GM23338 (cell line): ENCODE measurements at regions not wholly inside any gene's neighbourhood (a gene's known extent, or its start where the extent isn't known, plus 50 kb on each side); places are given as distances from the start of the nearest gene placed in this dataset.

Source experiments
- ATAC-seq: fragments of 200-7000 bp; cut with Tn5 transposase; 3 replicates; pipeline ENCODE4 v1.9.1; 2020
- DNase-seq: peaks from one replicate; pipeline ENCODE4 v3.0.0-alpha.2; 2015; ENCODE audit warnings: low spot score
- H2AFZ ChIP-seq: fragments of 200-600 bp; sonication (generic); 2 replicates; pipeline ENCODE4 v1.8.0; 2016; ENCODE audit warnings: antibody characterized with exemption, mild to moderate bottlenecking, moderate library complexity
- H3F3A ChIP-seq: fragments of 200-600 bp; sonication (generic); replicated peaks from 2 replicates; pipeline ENCODE4 v1.8.0; 2017; ENCODE audit warnings: antibody characterized with exemption, mixed run types, low read depth
- H3K27ac ChIP-seq: fragments of 200-600 bp; sonication (generic); 2 replicates; pipeline ENCODE4 v1.6.1; 2016; ENCODE audit warnings: low read depth
- H3K27me3 ChIP-seq: fragments of 200-600 bp; sonication (generic); 2 replicates; pipeline ENCODE4 v1.8.0; 2016; ENCODE audit warnings: mild to moderate bottlenecking, mixed run types, moderate library complexity; ENCODE audit not compliant: insufficient read depth
- H3K36me3 ChIP-seq: fragments of 200-600 bp; sonication (generic); 2 replicates; pipeline ENCODE4 v1.8.0; 2016; ENCODE audit warnings: mild to moderate bottlenecking; ENCODE audit not compliant: insufficient read depth
- H3K4me1 ChIP-seq: fragments of 200-600 bp; sonication (generic); 2 replicates; pipeline ENCODE4 v1.8.0; 2016; ENCODE audit warnings: mild to moderate bottlenecking, moderate library complexity; ENCODE audit not compliant: insufficient read depth
- H3K4me2 ChIP-seq: fragments of 200-600 bp; sonication (generic); 2 replicates; pipeline ENCODE4 v1.7.1; 2017; ENCODE audit warnings: mixed run types
- H3K4me3 ChIP-seq: fragments of 200-600 bp; sonication (generic); 2 replicates; pipeline ENCODE4 v1.6.1; 2016; ENCODE audit warnings: mixed run types
- H3K79me2 ChIP-seq: fragments of 200-600 bp; sonication (generic); replicated peaks from 2 replicates; pipeline ENCODE4 v1.8.0; 2017; ENCODE audit warnings: mild to moderate bottlenecking; ENCODE audit not compliant: insufficient read depth
- H3K9me2 ChIP-seq: fragments of 200-600 bp; sonication (generic); 2 replicates; pipeline ENCODE4 v1.8.0; 2017; ENCODE audit not compliant: insufficient read depth
- H4K20me1 ChIP-seq: fragments of 200-600 bp; sonication (generic); replicated peaks from 2 replicates; pipeline ENCODE4 v1.8.0; 2017; ENCODE audit warnings: mild to moderate bottlenecking; ENCODE audit not compliant: insufficient read depth
- H3K27ac Mint-ChIP-seq: 2 replicates; pipeline ENCODE4 v1.8.0; 2020; ENCODE audit warnings: inconsistent platforms, mild to moderate bottlenecking, moderate library complexity, mixed read lengths
- H3K27me3 Mint-ChIP-seq: 3 replicates; pipeline ENCODE4 v1.8.0; 2022; ENCODE audit warnings: low read depth, mild to moderate bottlenecking, moderate library complexity, mixed read lengths, inconsistent platforms; ENCODE audit not compliant: insufficient read depth, poor library complexity
- H3K36me3 Mint-ChIP-seq: 3 replicates; pipeline ENCODE4 v1.8.0; 2021; ENCODE audit warnings: low read depth, mild to moderate bottlenecking, inconsistent platforms, moderate library complexity, mixed read lengths
- H3K4me1 Mint-ChIP-seq: 3 replicates; pipeline ENCODE4 v1.8.0; 2020; ENCODE audit warnings: mild to moderate bottlenecking, inconsistent platforms, mixed read lengths
- H3K4me3 Mint-ChIP-seq: 3 replicates; pipeline ENCODE4 v1.8.0; 2021; ENCODE audit warnings: moderate library complexity, mild to moderate bottlenecking, inconsistent platforms, mixed read lengths
- H3K9me3 Mint-ChIP-seq: 3 replicates; pipeline ENCODE4 v1.8.0; 2020; ENCODE audit warnings: moderate library complexity, mild to moderate bottlenecking, inconsistent platforms, mixed read lengths
- CREB1 ChIP-seq: fragments of 250-450 bp; sonication (Bioruptor Pico); IDR thresholded peaks from 2 replicates; pipeline ENCODE4 v1.5.0; 2020; ENCODE audit warnings: low read depth, mild to moderate bottlenecking, moderate library complexity
- EZH2 ChIP-seq: fragments of 200-600 bp; sonication (generic); IDR thresholded peaks from one replicate; pipeline ENCODE4 v1.8.0; 2017; ENCODE audit warnings: antibody characterized with exemption, mild to moderate bottlenecking, low read depth; ENCODE audit not compliant: unreplicated experiment
- EZH2phosphoT487 ChIP-seq: fragments of 200-600 bp; sonication (generic); IDR thresholded peaks from one replicate; pipeline ENCODE4 v1.8.1; 2018; ENCODE audit warnings: antibody characterized with exemption; ENCODE audit not compliant: unreplicated experiment
- JUNB ChIP-seq: IDR thresholded peaks from one replicate; pipeline ENCODE4 v1.6.1; 2016; ENCODE audit warnings: antibody characterized with exemption; ENCODE audit not compliant: unreplicated experiment
- NANOG ChIP-seq: IDR thresholded peaks from 2 replicates; pipeline ENCODE4 v1.6.1; 2016; ENCODE audit warnings: antibody characterized with exemption, borderline replicate concordance
- POLR2AphosphoS5 ChIP-seq: IDR thresholded peaks from 2 replicates; pipeline ENCODE4 v1.6.1; 2016; ENCODE audit warnings: antibody characterized with exemption, low read depth
- STAT1 ChIP-seq: IDR thresholded peaks from one replicate; pipeline ENCODE4 v1.6.1; 2016; ENCODE audit warnings: antibody characterized with exemption; ENCODE audit not compliant: unreplicated experiment
- ZNF114 ChIP-seq: fragments of 250-450 bp; sonication (Bioruptor Pico); IDR thresholded peaks from 2 replicates; pipeline ENCODE4 v1.5.0; 2020; ENCODE audit warnings: mild to moderate bottlenecking, moderate library complexity
- ZNF331 ChIP-seq: fragments of 250-450 bp; sonication (Bioruptor Pico); IDR thresholded peaks from 2 replicates; pipeline ENCODE4 v1.5.0; 2020; ENCODE audit warnings: low read depth, mild to moderate bottlenecking, moderate library complexity
- TF ChIP-seq, protein P1 (sequence below), 2 experiments: fragments of 200-600 bp in 1 of 2; sonication (generic) in 1 of 2; conservative IDR thresholded peaks; 2 replicates each; pipeline versions ENCODE4 v1.5.1 to v1.6.1; 2016 to 2017; ENCODE audit warnings: antibody characterized with exemption in 2 of 2, low read depth in 2 of 2, mild to moderate bottlenecking in 2 of 2, moderate library complexity in 1 of 2
- TF ChIP-seq, protein P2 (sequence below): IDR thresholded peaks from 2 replicates; pipeline ENCODE4 v1.6.1; 2016; ENCODE audit warnings: antibody characterized with exemption
- TF ChIP-seq, protein P3 (sequence below): IDR thresholded peaks from one replicate; pipeline ENCODE4 v1.6.1; 2018; ENCODE audit warnings: antibody characterized with exemption; ENCODE audit not compliant: unreplicated experiment
- TF ChIP-seq, protein P4 (sequence below): fragments of 250-450 bp; sonication (Bioruptor Pico); IDR thresholded peaks from 2 replicates; pipeline ENCODE4 v1.5.0; 2020; ENCODE audit warnings: mild to moderate bottlenecking, moderate library complexity

DNA sequence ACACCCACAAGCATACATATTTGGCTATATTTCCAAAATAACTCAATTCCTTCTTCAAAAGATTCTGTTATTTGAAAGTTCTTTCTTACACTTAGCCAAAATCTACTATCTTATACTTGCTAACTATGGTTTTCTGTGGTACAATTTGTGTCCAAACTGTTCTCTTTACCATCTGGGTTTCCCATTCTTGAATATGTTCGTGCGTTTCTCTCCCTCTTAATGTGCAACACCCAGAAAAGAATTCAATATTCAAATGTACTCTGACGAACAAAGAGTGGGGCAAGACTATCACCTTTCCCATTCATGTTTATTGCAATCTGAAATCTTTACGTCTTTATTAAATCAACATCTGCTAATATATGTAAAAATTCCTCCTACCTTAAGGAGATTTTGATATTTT is 912.7 kb downstream of the FAT4 start:
- Histone ChIP-seq H3K4me3 (no peak overlapping the region), H2AFZ (no peak overlapping the region), H3K4me1 (no peaks in the 10 kb centered on the region; the same call in 1 of the 2 replicates), H3K79me2 (no peaks in the 10 kb centered on the region), H3K27ac (no peak overlapping the region), H4K20me1 (no peaks in the 10 kb centered on the region), H3K9me2 (no peaks in the 10 kb centered on the region), H3F3A (no peaks in the 10 kb centered on the region), H3K4me2 (no peak overlapping the region), H3K27me3 (no peaks in the 10 kb centered on the region), H3K36me3 (no peaks in the 10 kb centered on the region)
- TF ChIP-seq, protein P1, sequence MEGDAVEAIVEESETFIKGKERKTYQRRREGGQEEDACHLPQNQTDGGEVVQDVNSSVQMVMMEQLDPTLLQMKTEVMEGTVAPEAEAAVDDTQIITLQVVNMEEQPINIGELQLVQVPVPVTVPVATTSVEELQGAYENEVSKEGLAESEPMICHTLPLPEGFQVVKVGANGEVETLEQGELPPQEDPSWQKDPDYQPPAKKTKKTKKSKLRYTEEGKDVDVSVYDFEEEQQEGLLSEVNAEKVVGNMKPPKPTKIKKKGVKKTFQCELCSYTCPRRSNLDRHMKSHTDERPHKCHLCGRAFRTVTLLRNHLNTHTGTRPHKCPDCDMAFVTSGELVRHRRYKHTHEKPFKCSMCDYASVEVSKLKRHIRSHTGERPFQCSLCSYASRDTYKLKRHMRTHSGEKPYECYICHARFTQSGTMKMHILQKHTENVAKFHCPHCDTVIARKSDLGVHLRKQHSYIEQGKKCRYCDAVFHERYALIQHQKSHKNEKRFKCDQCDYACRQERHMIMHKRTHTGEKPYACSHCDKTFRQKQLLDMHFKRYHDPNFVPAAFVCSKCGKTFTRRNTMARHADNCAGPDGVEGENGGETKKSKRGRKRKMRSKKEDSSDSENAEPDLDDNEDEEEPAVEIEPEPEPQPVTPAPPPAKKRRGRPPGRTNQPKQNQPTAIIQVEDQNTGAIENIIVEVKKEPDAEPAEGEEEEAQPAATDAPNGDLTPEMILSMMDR (conservative IDR thresholded peaks at IDR 0.05; ENCODE audit: low read depth in 2 of 2), result no peak
- TF ChIP-seq, protein P2, sequence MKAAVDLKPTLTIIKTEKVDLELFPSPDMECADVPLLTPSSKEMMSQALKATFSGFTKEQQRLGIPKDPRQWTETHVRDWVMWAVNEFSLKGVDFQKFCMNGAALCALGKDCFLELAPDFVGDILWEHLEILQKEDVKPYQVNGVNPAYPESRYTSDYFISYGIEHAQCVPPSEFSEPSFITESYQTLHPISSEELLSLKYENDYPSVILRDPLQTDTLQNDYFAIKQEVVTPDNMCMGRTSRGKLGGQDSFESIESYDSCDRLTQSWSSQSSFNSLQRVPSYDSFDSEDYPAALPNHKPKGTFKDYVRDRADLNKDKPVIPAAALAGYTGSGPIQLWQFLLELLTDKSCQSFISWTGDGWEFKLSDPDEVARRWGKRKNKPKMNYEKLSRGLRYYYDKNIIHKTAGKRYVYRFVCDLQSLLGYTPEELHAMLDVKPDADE, result no peak
- TF ChIP-seq EZH2phosphoT487, result no peak
- no peak for TF ChIP-seq NANOG
- no peak for TF ChIP-seq ZNF331 (CRISPR knock-in tag)
- no peak for TF ChIP-seq POLR2AphosphoS5
- TF ChIP-seq CREB1 (CRISPR knock-in tag), result no peak
- TF ChIP-seq JUNB, result no peak
- no peak for TF ChIP-seq EZH2
- TF ChIP-seq, protein P3, sequence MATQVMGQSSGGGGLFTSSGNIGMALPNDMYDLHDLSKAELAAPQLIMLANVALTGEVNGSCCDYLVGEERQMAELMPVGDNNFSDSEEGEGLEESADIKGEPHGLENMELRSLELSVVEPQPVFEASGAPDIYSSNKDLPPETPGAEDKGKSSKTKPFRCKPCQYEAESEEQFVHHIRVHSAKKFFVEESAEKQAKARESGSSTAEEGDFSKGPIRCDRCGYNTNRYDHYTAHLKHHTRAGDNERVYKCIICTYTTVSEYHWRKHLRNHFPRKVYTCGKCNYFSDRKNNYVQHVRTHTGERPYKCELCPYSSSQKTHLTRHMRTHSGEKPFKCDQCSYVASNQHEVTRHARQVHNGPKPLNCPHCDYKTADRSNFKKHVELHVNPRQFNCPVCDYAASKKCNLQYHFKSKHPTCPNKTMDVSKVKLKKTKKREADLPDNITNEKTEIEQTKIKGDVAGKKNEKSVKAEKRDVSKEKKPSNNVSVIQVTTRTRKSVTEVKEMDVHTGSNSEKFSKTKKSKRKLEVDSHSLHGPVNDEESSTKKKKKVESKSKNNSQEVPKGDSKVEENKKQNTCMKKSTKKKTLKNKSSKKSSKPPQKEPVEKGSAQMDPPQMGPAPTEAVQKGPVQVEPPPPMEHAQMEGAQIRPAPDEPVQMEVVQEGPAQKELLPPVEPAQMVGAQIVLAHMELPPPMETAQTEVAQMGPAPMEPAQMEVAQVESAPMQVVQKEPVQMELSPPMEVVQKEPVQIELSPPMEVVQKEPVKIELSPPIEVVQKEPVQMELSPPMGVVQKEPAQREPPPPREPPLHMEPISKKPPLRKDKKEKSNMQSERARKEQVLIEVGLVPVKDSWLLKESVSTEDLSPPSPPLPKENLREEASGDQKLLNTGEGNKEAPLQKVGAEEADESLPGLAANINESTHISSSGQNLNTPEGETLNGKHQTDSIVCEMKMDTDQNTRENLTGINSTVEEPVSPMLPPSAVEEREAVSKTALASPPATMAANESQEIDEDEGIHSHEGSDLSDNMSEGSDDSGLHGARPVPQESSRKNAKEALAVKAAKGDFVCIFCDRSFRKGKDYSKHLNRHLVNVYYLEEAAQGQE, result no peak
- no peak for TF ChIP-seq ZNF114 (CRISPR knock-in tag)
- no peak for TF ChIP-seq STAT1
- TF ChIP-seq, protein P4, sequence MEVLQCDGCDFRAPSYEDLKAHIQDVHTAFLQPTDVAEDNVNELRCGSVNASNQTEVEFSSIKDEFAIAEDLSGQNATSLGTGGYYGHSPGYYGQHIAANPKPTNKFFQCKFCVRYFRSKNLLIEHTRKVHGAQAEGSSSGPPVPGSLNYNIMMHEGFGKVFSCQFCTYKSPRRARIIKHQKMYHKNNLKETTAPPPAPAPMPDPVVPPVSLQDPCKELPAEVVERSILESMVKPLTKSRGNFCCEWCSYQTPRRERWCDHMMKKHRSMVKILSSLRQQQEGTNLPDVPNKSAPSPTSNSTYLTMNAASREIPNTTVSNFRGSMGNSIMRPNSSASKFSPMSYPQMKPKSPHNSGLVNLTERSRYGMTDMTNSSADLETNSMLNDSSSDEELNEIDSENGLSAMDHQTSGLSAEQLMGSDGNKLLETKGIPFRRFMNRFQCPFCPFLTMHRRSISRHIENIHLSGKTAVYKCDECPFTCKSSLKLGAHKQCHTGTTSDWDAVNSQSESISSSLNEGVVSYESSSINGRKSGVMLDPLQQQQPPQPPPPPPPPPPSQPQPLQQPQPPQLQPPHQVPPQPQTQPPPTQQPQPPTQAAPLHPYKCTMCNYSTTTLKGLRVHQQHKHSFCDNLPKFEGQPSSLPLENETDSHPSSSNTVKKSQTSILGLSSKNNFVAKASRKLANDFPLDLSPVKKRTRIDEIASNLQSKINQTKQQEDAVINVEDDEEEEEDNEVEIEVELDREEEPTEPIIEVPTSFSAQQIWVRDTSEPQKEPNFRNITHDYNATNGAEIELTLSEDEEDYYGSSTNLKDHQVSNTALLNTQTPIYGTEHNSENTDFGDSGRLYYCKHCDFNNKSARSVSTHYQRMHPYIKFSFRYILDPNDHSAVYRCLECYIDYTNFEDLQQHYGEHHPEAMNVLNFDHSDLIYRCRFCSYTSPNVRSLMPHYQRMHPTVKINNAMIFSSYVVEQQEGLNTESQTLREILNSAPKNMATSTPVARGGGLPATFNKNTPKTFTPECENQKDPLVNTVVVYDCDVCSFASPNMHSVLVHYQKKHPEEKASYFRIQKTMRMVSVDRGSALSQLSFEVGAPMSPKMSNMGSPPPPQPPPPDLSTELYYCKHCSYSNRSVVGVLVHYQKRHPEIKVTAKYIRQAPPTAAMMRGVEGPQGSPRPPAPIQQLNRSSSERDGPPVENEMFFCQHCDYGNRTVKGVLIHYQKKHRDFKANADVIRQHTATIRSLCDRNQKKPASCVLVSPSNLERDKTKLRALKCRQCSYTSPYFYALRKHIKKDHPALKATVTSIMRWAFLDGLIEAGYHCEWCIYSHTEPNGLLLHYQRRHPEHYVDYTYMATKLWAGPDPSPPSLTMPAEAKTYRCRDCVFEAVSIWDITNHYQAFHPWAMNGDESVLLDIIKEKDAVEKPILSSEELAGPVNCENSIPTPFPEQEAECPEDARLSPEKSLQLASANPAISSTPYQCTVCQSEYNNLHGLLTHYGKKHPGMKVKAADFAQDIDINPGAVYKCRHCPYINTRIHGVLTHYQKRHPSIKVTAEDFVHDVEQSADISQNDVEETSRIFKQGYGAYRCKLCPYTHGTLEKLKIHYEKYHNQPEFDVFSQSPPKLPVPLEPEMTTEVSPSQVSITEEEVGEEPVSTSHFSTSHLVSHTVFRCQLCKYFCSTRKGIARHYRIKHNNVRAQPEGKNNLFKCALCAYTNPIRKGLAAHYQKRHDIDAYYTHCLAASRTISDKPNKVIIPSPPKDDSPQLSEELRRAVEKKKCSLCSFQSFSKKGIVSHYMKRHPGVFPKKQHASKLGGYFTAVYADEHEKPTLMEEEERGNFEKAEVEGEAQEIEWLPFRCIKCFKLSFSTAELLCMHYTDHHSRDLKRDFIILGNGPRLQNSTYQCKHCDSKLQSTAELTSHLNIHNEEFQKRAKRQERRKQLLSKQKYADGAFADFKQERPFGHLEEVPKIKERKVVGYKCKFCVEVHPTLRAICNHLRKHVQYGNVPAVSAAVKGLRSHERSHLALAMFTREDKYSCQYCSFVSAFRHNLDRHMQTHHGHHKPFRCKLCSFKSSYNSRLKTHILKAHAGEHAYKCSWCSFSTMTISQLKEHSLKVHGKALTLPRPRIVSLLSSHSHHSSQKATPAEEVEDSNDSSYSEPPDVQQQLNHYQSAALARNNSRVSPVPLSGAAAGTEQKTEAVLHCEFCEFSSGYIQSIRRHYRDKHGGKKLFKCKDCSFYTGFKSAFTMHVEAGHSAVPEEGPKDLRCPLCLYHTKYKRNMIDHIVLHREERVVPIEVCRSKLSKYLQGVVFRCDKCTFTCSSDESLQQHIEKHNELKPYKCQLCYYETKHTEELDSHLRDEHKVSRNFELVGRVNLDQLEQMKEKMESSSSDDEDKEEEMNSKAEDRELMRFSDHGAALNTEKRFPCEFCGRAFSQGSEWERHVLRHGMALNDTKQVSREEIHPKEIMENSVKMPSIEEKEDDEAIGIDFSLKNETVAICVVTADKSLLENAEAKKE, result no peak
- no peak for DNase-seq
- H3K27me3 Mint-ChIP-seq, result no peaks in the 10 kb centered on the region
- H3K36me3 Mint-ChIP-seq, result no peaks in the 10 kb centered on the region
- no peaks in the 10 kb centered on the region for H3K9me3 Mint-ChIP-seq
- H3K27ac Mint-ChIP-seq, result no peak overlapping the region
- H3K4me3 Mint-ChIP-seq, result no peak overlapping the region
- peaks cover 8% of the 10 kb centered on the region; the same call in 2 of the 3 replicates for H3K4me1 Mint-ChIP-seq
- no peak for ATAC-seq
